Left ventricle myocardium inferior (tissue), 1 donor: ENCODE measurements at regions not wholly inside any gene's neighbourhood (a gene's known extent, or its start where the extent isn't known, plus 50 kb on each side); places are given as distances from the start of the nearest gene placed in this dataset.

ENCODE experiments used
- DNase-seq: peaks from one replicate; pipeline ENCODE4 v3.0.0-alpha.2; 2020
- H3K27ac ChIP-seq: fragments of 200-600 bp; replicated peaks from 2 replicates; pipeline ENCODE4 v1.8.0; 2021
- H3K27me3 ChIP-seq: fragments of 200-600 bp; 2 replicates; pipeline ENCODE4 v1.8.0; 2021; ENCODE audit warnings: low read depth
- H3K36me3 ChIP-seq: fragments of 200-600 bp; 2 replicates; pipeline ENCODE4 v1.8.0; 2021
- H3K4me1 ChIP-seq: fragments of 200-600 bp; 2 replicates; pipeline ENCODE4 v1.8.0; 2021
- H3K4me3 ChIP-seq: fragments of 200-600 bp; 2 replicates; pipeline ENCODE4 v1.8.0; 2021; ENCODE audit warnings: mild to moderate bottlenecking, moderate library complexity
- H3K9me3 ChIP-seq: fragments of 200-600 bp; replicated peaks from 2 replicates; pipeline ENCODE4 v1.8.0; 2021
- CTCF ChIP-seq: fragments of 200-600 bp; IDR thresholded peaks from 2 replicates; pipeline ENCODE4 v1.8.0; 2021; ENCODE audit warnings: antibody characterized with exemption, mild to moderate bottlenecking, borderline replicate concordance
- intact Hi-C: fragments of 100-400 bp; cut with micrococcal nuclease; formaldehyde crosslinking; loops from one replicate; pipeline ENCODE4 v1.11.0; 2022
- donor health status: DM: no; HTN: yes; CAD: no; lungs with severe emphysema.

- Histone ChIP-seq H3K9me3 (no peaks in the 10 kb centered on the region), H3K36me3 (no peaks in the 10 kb centered on the region), H3K4me3 (no peak overlapping the region), H3K27me3 (peaks cover 49% of the 10 kb centered on the region), H3K27ac (no peak overlapping the region), H3K4me1 (no peaks in the 10 kb centered on the region)
- no peak for DNase-seq
- intact Hi-C loops, result no loop called here
- TF ChIP-seq CTCF, result no peak
Measured at GRCh38 chr18:78126536-78126935, 853.1 kb upstream of the SALL3 start.

- no peak overlapping the region for H3K4me3 ChIP-seq
- H3K36me3 ChIP-seq, result no peaks in the 10 kb centered on the region
- no peak for DNase-seq
- no peak for TF ChIP-seq CTCF
- no peaks in the 10 kb centered on the region for H3K9me3 ChIP-seq
- intact Hi-C loops, result no loop called here
- H3K4me1 ChIP-seq, result no peaks in the 10 kb centered on the region
- peaks cover 49% of the 10 kb centered on the region for H3K27me3 ChIP-seq
- H3K27ac ChIP-seq, result no peak overlapping the region
Measured at GRCh38 chr18:78127041-78127440, 852.6 kb upstream of the SALL3 start.

GRCh38 chr18:78128004-78128403, 851.6 kb upstream of the SALL3 start:
- H3K9me3 ChIP-seq, result no peaks in the 10 kb centered on the region
- H3K27ac ChIP-seq, result no peak overlapping the region
- DNase-seq, result no peak
- intact Hi-C loops, result no loop called here
- no peak for TF ChIP-seq CTCF
- H3K4me1 ChIP-seq, result no peaks in the 10 kb centered on the region
- no peaks in the 10 kb centered on the region for H3K36me3 ChIP-seq
- H3K27me3 ChIP-seq, result peaks cover 49% of the 10 kb centered on the region
- no peak overlapping the region for H3K4me3 ChIP-seq

- intact Hi-C loops, result no loop called here
Measured at GRCh38 chr18:78129260-78129659, 850.4 kb upstream of the SALL3 start.

GRCh38 chr18:78130232-78131195, 849.1 kb upstream of the SALL3 start:
- Histone ChIP-seq H3K27ac (no peak overlapping the region), H3K4me3 (no peak overlapping the region), H3K27me3 (peaks cover 39% of the 10 kb centered on the region), H3K9me3 (no peaks in the 10 kb centered on the region), H3K4me1 (no peaks in the 10 kb centered on the region), H3K36me3 (no peaks in the 10 kb centered on the region)
- DNase-seq, result no peak
- TF ChIP-seq CTCF, result no peak
- intact Hi-C loops, result no loop called here

More at GRCh38 chr18:78129260-78129659, 850.4 kb upstream of the SALL3 start:
- Histone ChIP-seq H3K4me3 (no peak overlapping the region), H3K27ac (no peak overlapping the region), H3K36me3 (no peaks in the 10 kb centered on the region), H3K9me3 (no peaks in the 10 kb centered on the region), H3K4me1 (no peaks in the 10 kb centered on the region), H3K27me3 (peaks cover 39% of the 10 kb centered on the region)
- TF ChIP-seq CTCF, result no peak
- DNase-seq, result no peak
